ENCODE measurements at regions not wholly inside any gene's neighbourhood (a gene's known extent, or its start where the extent isn't known, plus 50 kb on each side); places are given as distances from the start of the nearest gene placed in this dataset.

- Histone ChIP-seq H2AFZ (no peak overlapping the region), H3K27ac (no peak overlapping the region), H3K4me2 (peak overlapping the region; percentile 45), H3K9me3 (ENCODE audit: low read depth) (no peaks in the 10 kb centered on the region), H3K4me3 (no peak overlapping the region), H3K27me3 (no peaks in the 10 kb centered on the region), H3K36me3 (replicated peaks; ENCODE audit: insufficient read depth, low read depth) (no peaks in the 10 kb centered on the region), H3K4me1 (ENCODE audit: insufficient read depth) (no peaks in the 10 kb centered on the region), H3K9me2 (replicated peaks; ENCODE audit: insufficient read depth) (no peaks in the 10 kb centered on the region), H3K79me2 (no peaks in the 10 kb centered on the region), H4K20me1 (ENCODE audit: insufficient read depth, poor library complexity, severe bottlenecking) (no peaks in the 10 kb centered on the region)
- WGBS (ENCODE audit: low lambda C conversion rate, missing lambda C conversion rate): 34% methylated on average over 8 of the region's 8 CpGs
- peak; percentile 81 for DNase-seq (ENCODE audit: low spot score)
- TF ChIP-seq, protein P1, sequence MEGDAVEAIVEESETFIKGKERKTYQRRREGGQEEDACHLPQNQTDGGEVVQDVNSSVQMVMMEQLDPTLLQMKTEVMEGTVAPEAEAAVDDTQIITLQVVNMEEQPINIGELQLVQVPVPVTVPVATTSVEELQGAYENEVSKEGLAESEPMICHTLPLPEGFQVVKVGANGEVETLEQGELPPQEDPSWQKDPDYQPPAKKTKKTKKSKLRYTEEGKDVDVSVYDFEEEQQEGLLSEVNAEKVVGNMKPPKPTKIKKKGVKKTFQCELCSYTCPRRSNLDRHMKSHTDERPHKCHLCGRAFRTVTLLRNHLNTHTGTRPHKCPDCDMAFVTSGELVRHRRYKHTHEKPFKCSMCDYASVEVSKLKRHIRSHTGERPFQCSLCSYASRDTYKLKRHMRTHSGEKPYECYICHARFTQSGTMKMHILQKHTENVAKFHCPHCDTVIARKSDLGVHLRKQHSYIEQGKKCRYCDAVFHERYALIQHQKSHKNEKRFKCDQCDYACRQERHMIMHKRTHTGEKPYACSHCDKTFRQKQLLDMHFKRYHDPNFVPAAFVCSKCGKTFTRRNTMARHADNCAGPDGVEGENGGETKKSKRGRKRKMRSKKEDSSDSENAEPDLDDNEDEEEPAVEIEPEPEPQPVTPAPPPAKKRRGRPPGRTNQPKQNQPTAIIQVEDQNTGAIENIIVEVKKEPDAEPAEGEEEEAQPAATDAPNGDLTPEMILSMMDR (IDR thresholded peaks at IDR 0.05; ENCODE audit: poor library complexity): peak; percentile 83
- no peak for TF ChIP-seq EZH2phosphoT487 (IDR thresholded peaks at IDR 0.05; ENCODE audit: low read depth, severe bottlenecking, unreplicated experiment)
- no peak for TF ChIP-seq EZH2 (IDR thresholded peaks at IDR 0.05; ENCODE audit: borderline replicate concordance)
Observed at GRCh38 chr4:104064646-104065577, 345.1 kb upstream of the TACR3 start.

- no peaks in the 10 kb centered on the region for H3K36me3 ChIP-seq (replicated peaks; ENCODE audit: insufficient read depth, low read depth)
- H3K9me3 ChIP-seq (ENCODE audit: low read depth): no peaks in the 10 kb centered on the region
- H3K27me3 ChIP-seq: no peaks in the 10 kb centered on the region
- 78% methylated on average over 2 of the region's 2 CpGs for WGBS (ENCODE audit: low lambda C conversion rate, missing lambda C conversion rate)
- no peak overlapping the region for H2AFZ ChIP-seq
- H3K4me2 ChIP-seq: no peak overlapping the region
- no peaks in the 10 kb centered on the region for H3K9me2 ChIP-seq (replicated peaks; ENCODE audit: insufficient read depth)
- no peaks in the 10 kb centered on the region for H4K20me1 ChIP-seq (ENCODE audit: insufficient read depth, poor library complexity, severe bottlenecking)
- no peak overlapping the region for H3K27ac ChIP-seq
- H3K79me2 ChIP-seq: no peaks in the 10 kb centered on the region
- TF ChIP-seq, protein P1 (IDR thresholded peaks at IDR 0.05; ENCODE audit: poor library complexity): no peak
- TF ChIP-seq EZH2 (IDR thresholded peaks at IDR 0.05; ENCODE audit: borderline replicate concordance) (no peak), EZH2phosphoT487 (IDR thresholded peaks at IDR 0.05; ENCODE audit: low read depth, severe bottlenecking, unreplicated experiment) (no peak)
- no peak overlapping the region for H3K4me3 ChIP-seq
- H3K4me1 ChIP-seq (ENCODE audit: insufficient read depth): no peaks in the 10 kb centered on the region
- DNase-seq (ENCODE audit: low spot score): no peak
Observed at GRCh38 chr4:104063341-104063740, 343.6 kb upstream of the TACR3 start.

DNA sequence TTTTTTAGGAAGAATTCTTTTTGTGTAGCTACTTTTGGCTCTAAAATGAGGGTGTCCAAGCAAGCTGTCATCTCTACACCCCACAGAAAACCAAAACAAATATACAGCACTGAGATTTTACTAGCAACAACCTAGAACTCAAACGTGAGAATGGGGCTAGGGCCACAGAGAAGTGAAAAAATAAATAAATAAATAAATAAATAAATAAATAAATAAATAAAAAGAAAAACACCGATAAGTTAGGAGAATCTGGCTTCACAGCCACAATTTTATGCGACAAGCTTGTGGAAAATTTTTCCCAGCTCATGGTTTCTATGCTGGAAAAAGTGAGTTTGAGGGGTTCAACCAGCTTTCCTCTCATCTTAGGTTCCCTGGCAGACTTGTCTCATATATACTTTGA, 324.6 kb upstream of the TACR3 start:
- H3K36me3 ChIP-seq (replicated peaks; ENCODE audit: insufficient read depth, low read depth): no peaks in the 10 kb centered on the region
- H3K4me1 ChIP-seq (ENCODE audit: insufficient read depth): no peaks in the 10 kb centered on the region
- no peaks in the 10 kb centered on the region for H3K9me2 ChIP-seq (replicated peaks; ENCODE audit: insufficient read depth)
- WGBS (ENCODE audit: low lambda C conversion rate, missing lambda C conversion rate): 96% methylated on average over 3 of the region's 3 CpGs
- no peaks in the 10 kb centered on the region for H4K20me1 ChIP-seq (ENCODE audit: insufficient read depth, poor library complexity, severe bottlenecking)
- no peak overlapping the region for H3K4me3 ChIP-seq
- H3K4me2 ChIP-seq: no peak overlapping the region
- H2AFZ ChIP-seq: no peak overlapping the region
- DNase-seq (ENCODE audit: low spot score): no peak
- H3K9me3 ChIP-seq (ENCODE audit: low read depth): no peaks in the 10 kb centered on the region
- no peak overlapping the region for H3K27ac ChIP-seq
- H3K27me3 ChIP-seq: no peaks in the 10 kb centered on the region
- TF ChIP-seq EZH2phosphoT487 (IDR thresholded peaks at IDR 0.05; ENCODE audit: low read depth, severe bottlenecking, unreplicated experiment) (no peak), EZH2 (IDR thresholded peaks at IDR 0.05; ENCODE audit: borderline replicate concordance) (no peak)
- TF ChIP-seq, protein P1 (IDR thresholded peaks at IDR 0.05; ENCODE audit: poor library complexity): no peak
- no peaks in the 10 kb centered on the region for H3K79me2 ChIP-seq
